IMR-90 (cell line): ENCODE measurements at regions not wholly inside any gene's neighbourhood (a gene's known extent, or its start where the extent isn't known, plus 50 kb on each side); places are given as distances from the start of the nearest gene placed in this dataset.
"Not testable (repeated sequence)": the region's sequence is repeated elsewhere in the genome, so short reads cannot be mapped to it uniquely, and the experiment has no call there.

Source experiments
- ATAC-seq: fragments of 200-7000 bp; cut with Tn5 transposase; 2 replicates; pipeline ENCODE4 v1.9.1; 2020; ENCODE audit warnings: low read depth, mild to moderate bottlenecking, moderate library complexity
- BruUV-seq: library from RNA; stranded (reverse); fragments of 400-500 nt; replicated peaks from 2 replicates; lab custom pipeline; 2021; lab: Mats Ljungman, UMichigan
- CTCF ChIA-PET: fragments of 300-600 bp; formaldehyde crosslinking; extraction: SDS; loops from one replicate; lab custom pipeline; 2021; ENCODE audit warnings: antibody characterized with exemption; lab: Yijun Ruan, JAX
- POLR2A ChIA-PET: fragments of 300-600 bp; sonication (Branson Sonifier 250); formaldehyde crosslinking; loops from one replicate; lab custom pipeline; 2022; ENCODE audit warnings: antibody characterized with exemption; ENCODE audit not compliant: unreplicated experiment; lab: Charles Lee
- DNase-seq: peaks from one replicate; pipeline ENCODE4 v3.0.0; 2013
- H2AFZ ChIP-seq: replicated peaks from 2 replicates; pipeline ENCODE3; 2013; ENCODE audit warnings: low read length, mild to moderate bottlenecking; ENCODE audit not compliant: poor library complexity
- H2AK5ac ChIP-seq: 2 replicates; pipeline ENCODE4 v1.6.1; 2013; ENCODE audit warnings: low read depth, low read length, inconsistent platforms
- H2AK9ac ChIP-seq: replicated peaks from 2 replicates; pipeline ENCODE3; 2013; ENCODE audit warnings: mild to moderate bottlenecking, low read depth, low read length, moderate library complexity; ENCODE audit not compliant: poor library complexity
- H2BK120ac ChIP-seq: 2 replicates; pipeline ENCODE4 v1.6.1; 2013; ENCODE audit warnings: low read depth, low read length, inconsistent platforms
- H2BK15ac ChIP-seq: 3 replicates; pipeline ENCODE4 v1.6.1; 2013; ENCODE audit warnings: low read depth, low read length, inconsistent platforms
- H2BK20ac ChIP-seq: 2 replicates; pipeline ENCODE4 v1.6.1; 2013; ENCODE audit warnings: low read depth, mild to moderate bottlenecking, inconsistent platforms, low read length, moderate library complexity
- H2BK5ac ChIP-seq: 2 replicates; pipeline ENCODE4 v1.6.1; 2013; ENCODE audit warnings: mild to moderate bottlenecking, low read depth, low read length, inconsistent platforms; ENCODE audit not compliant: poor library complexity, severe bottlenecking
- H3K14ac ChIP-seq: replicated peaks from 2 replicates; pipeline ENCODE4 v1.6.1; 2013; ENCODE audit warnings: low read depth, low read length, inconsistent platforms
- H3K18ac ChIP-seq: 2 replicates; pipeline ENCODE4 v1.6.1; 2013; ENCODE audit warnings: low read depth, low read length, control low read depth
- H3K23ac ChIP-seq: 2 replicates; pipeline ENCODE4 v1.6.1; 2013; ENCODE audit warnings: low read depth, low read length, inconsistent platforms
- H3K27ac ChIP-seq: 2 replicates; pipeline ENCODE4 v1.5.1; 2013; ENCODE audit warnings: mild to moderate bottlenecking, control low read depth, low read length; ENCODE audit not compliant: insufficient read depth
- H3K27me3 ChIP-seq: 2 replicates; pipeline ENCODE4 v1.6.1; 2013; ENCODE audit warnings: low read length; ENCODE audit not compliant: control insufficient read depth, insufficient read depth
- H3K36me3 ChIP-seq: 2 replicates; pipeline ENCODE4 v1.6.1; 2013; ENCODE audit warnings: low read length, mixed read lengths; ENCODE audit not compliant: control insufficient read depth, insufficient read depth
- H3K4ac ChIP-seq: 2 replicates; pipeline ENCODE4 v1.6.1; 2013; ENCODE audit warnings: low read depth, low read length, inconsistent platforms
- H3K4me1 ChIP-seq: 2 replicates; pipeline ENCODE4 v1.6.1; 2013; ENCODE audit warnings: low read length, mixed read lengths; ENCODE audit not compliant: control insufficient read depth, insufficient read depth
- H3K4me2 ChIP-seq: 2 replicates; pipeline ENCODE4 v1.6.1; 2013; ENCODE audit warnings: low read depth, mild to moderate bottlenecking, control low read depth, low read length, moderate library complexity
- H3K4me3 ChIP-seq: 2 replicates; pipeline ENCODE4 v1.5.1; 2013; ENCODE audit warnings: low read depth, mild to moderate bottlenecking, control low read depth, low read length, moderate library complexity; ENCODE audit not compliant: insufficient read depth
- H3K56ac ChIP-seq: 2 replicates; pipeline ENCODE4 v1.6.1; 2013; ENCODE audit warnings: low read length, inconsistent platforms; ENCODE audit not compliant: insufficient read depth; ENCODE audit errors: extremely low read depth
- H3K79me1 ChIP-seq, 2 experiments: 2 replicates each; pipeline ENCODE4 v1.6.1; 2013; ENCODE audit warnings: low read length in 2 of 2, inconsistent platforms in 1 of 2, low read depth in 1 of 2
- H3K9ac ChIP-seq: 2 replicates; pipeline ENCODE4 v1.6.1; 2013; ENCODE audit warnings: low read depth, low read length, control low read depth
- H3K9me1 ChIP-seq: 2 replicates; pipeline ENCODE4 v1.6.1; 2013; ENCODE audit warnings: low read length, inconsistent platforms; ENCODE audit not compliant: insufficient read depth
- H3K9me3 ChIP-seq: 2 replicates; pipeline ENCODE4 v1.6.1; 2013; ENCODE audit warnings: low read length; ENCODE audit not compliant: control insufficient read depth, insufficient read depth
- H4K20me1 ChIP-seq: 2 replicates; pipeline ENCODE4 v1.6.1; 2013; ENCODE audit warnings: low read length, inconsistent platforms; ENCODE audit not compliant: insufficient read depth
- H4K5ac ChIP-seq: 2 replicates; pipeline ENCODE4 v1.6.1; 2013; ENCODE audit warnings: mild to moderate bottlenecking, low read depth, low read length, control low read depth
- H4K8ac ChIP-seq, 2 experiments: 2 replicates each; pipeline ENCODE4 v1.6.1; 2013; ENCODE audit warnings: low read depth in 2 of 2, low read length in 2 of 2, control low read depth in 1 of 2, inconsistent platforms in 1 of 2
- H4K91ac ChIP-seq: 2 replicates; pipeline ENCODE4 v1.6.1; 2013; ENCODE audit warnings: low read depth, low read length, inconsistent platforms; ENCODE audit not compliant: insufficient read depth
- WGBS, 2 experiments: methylation state at CpG; one replicate each; pipeline versions ENCODE4 v1.1.5 to v1.1.7; 2013; ENCODE audit warnings: missing lambda C conversion rate in 2 of 2; ENCODE audit not compliant: insufficient read length in 1 of 2; ENCODE audit errors: extremely low coverage in 2 of 2; 5-methylcytosine and 5-hydroxymethylcytosine counted together
- dilution Hi-C: fragments of 300-500 bp; cut with HindIII; formaldehyde crosslinking; loops from one replicate; pipeline ENCODE4 v1.14.3; 2018; ENCODE audit warnings: low sequenced_read_pairs; ENCODE audit not compliant: unreplicated experiment
- in situ Hi-C: fragments of 300-500 bp; cut with MboI; formaldehyde crosslinking; loops from 3 replicates; pipeline ENCODE4 v1.14.3; 2019; ENCODE audit warnings: low sequenced_read_pairs, inconsistent platforms, mixed read lengths
- intact Hi-C: fragments of 100-400 bp; cut with micrococcal nuclease; formaldehyde crosslinking; loops from 2 replicates; pipeline ENCODE4 v1.10.0; 2022

DNA sequence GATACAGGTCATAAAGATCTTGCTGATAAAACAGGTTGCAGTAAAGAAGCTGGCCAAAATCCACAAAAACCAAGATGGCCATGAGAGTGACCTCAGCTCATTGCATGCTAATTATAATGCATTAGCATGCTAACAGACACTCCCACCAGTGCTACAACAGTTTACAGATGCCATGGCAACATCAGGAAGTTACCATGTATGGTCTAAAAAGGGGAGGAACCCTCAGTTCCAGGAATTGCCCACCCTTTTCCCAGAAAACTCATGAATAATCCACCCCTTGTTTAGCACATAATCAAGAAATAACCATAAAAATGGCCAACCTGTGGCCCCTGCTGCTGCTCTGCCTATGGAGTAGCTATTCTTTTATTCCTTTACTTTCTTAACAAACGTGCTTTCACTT lies 284.2 kb downstream of the MED10 start:
- H3K9ac ChIP-seq, BruUV-seq, H3K27ac ChIP-seq, POLR2A ChIA-PET, H3K14ac ChIP-seq, dilution Hi-C loops, CTCF ChIA-PET, H3K18ac ChIP-seq, H4K91ac ChIP-seq, H2BK5ac ChIP-seq, ATAC-seq, H3K9me1 ChIP-seq, H3K56ac ChIP-seq, H2AK9ac ChIP-seq, H3K4me2 ChIP-seq, H3K36me3 ChIP-seq, H2AFZ ChIP-seq, H4K5ac ChIP-seq, H2BK15ac ChIP-seq, H4K20me1 ChIP-seq, DNase-seq, H3K4ac ChIP-seq, H3K23ac ChIP-seq, intact Hi-C loops, H3K79me1 ChIP-seq, H3K4me3 ChIP-seq, H3K4me1 ChIP-seq, in situ Hi-C loops, H2AK5ac ChIP-seq, H4K8ac ChIP-seq, H3K27me3 ChIP-seq, H2BK120ac ChIP-seq, H2BK20ac ChIP-seq: not testable (repeated sequence)
- WGBS, 2 experiments, result 0% methylated on average over 1 of the region's 1 CpG; no CpG with 5 or more reads in 1 of the 2 experiments
- peaks cover 12% of the 10 kb centered on the region; the same call in 1 of the 2 replicates for H3K9me3 ChIP-seq
